GM19238 (cell line): ENCODE measurements at regions not wholly inside any gene's neighbourhood (a gene's known extent, or its start where the extent isn't known, plus 50 kb on each side); places are given as distances from the start of the nearest gene placed in this dataset.
"Not testable (repeated sequence)": the region's sequence is repeated elsewhere in the genome, so short reads cannot be mapped to it uniquely, and the experiment has no call there.

Experiments used
- DNase-seq: peaks from one replicate; pipeline ENCODE4 v3.0.0; 2011; ENCODE audit warnings: low spot score; ENCODE audit not compliant: insufficient read length

DNA sequence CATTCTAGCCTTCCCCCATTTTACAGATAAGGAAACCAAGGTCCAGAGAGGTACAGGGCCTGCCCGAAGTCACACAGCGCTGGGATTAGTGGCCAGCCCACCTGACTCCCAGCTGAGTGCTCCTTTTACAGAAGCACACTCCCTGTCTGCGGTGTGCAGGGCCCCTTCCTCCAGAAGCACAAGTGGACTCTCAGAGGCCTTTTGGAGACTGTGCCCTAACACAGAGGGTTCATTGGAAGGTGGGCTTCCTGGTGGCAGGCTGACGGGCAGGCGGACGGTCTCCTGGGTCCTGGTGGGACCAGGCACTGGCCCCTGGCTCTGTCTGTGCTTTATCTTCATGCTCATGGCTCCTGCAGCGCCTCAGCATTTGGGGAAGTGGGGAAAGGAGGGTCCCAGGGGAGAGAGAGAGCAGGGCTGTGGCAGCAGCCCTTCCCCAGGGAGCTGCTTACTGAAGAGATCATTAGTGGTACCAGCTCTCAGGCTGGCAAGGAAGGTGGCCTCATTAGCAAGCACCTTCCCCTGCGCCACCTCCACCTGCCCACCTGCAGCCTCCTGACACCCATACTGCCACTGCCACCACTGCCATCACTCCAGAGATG lies 83.1 kb upstream of the GOLGA6L4 start:
- DNase-seq = not testable (repeated sequence)

GRCh38 chr15:84153655-84154140 lies 81.9 kb upstream of the GOLGA6L4 start:
- not testable (repeated sequence) for DNase-seq

DNA sequence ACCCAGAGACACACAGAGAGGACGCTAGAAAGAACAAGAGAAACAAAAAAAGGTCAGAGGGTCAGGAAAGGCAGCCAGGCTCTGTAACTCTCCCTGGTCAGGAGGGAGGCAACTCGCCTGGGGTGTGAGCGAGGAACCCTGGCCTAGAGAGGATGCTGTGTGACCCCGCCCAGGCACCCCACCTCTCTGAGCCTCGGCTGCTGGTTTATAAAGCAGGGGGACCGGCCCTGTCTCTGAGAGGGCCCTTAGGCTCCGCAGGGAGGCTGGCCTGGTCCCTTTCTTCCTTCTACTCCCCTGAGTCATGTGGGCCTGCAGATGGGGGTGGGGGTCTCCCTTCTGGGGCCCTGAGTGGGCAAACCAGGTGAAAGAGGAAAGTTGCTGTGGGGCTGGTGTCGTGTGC lies 81.3 kb upstream of the GOLGA6L4 start:
- not testable (repeated sequence) for DNase-seq

- DNase-seq = not testable (repeated sequence)
Observed at GRCh38 chr15:84154787-84155186, 80.8 kb upstream of the GOLGA6L4 start.

DNA sequence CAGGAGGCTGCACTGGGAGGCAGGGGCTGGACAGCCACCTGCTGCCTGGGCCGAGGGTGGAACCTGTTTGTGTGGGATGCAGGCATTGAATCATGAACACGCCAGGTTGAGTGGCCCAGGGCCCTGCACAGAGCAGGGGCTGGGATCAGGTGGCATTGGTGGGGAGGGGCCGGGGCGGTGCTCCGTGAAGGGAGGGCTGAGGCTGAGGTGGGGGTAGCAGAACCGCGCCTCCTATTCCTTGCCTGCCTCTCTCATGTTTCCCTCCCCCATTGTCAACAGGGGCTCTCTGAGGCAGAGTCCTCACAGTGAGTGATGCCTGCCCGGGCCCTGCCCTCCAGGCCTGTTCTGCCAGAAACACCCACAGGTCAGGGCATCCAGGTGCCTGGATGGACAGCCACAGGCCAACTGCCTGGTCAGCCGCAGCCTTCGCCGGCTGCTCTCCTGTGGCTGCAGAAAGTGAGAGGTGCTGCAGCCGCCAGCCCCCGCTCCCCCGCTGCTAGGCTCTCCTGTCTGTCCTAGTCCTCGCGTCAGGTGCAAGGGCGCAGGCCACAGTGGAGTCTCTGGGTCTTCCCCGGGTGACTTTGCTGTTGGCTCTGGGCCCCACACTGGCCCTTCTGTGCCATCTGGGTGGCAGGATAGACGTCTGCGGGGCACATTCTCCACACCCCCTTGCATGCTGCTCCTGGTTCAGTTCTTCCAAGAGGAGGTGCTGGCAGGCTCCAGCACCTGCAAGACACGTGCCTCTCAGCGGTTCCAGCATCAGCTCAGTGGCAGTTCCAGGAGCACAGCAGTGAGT lies 79.6 kb upstream of the GOLGA6L4 start:
- not testable (repeated sequence) for DNase-seq

DNA sequence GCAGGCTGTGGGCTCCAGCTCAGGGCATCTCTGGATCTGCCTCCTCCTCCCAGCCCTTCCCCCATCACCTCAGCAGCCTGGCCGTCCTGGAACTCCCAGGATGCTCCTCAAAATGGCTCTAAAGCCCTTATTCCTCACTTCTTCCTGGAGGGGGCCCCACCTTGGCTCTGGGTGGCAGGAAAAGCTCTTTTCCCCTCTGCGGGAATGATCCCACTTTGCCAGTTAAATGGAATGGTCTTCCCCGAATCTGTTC lies 79.1 kb upstream of the GOLGA6L4 start:
- DNase-seq = not testable (repeated sequence)

DNA sequence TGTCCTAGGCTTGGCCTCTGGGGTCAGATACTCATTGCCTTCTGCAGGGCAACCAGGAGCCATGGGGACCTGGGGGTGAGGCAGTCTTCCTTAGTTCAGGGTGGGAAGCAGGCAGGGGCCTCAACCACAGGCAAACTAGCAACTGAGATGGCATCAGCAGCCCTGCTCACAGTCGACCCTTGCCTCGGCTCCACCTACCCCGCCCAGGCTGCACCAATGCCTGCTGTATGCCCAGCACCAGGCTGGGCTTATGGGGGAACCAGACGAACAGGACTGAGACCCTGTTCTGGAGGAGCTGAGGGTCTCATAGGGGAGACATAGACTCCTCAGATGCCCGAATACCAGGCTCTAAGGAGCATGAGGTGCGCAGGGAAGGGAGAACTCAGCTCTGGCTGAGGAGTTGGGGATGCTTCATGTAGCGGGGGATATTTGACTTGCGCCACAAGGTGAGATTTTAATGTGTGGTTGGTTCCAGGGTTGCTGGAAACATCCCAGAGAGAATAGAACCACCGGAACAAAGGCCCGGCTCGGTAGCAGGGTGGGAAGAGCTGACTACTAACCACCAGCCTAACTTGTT lies 78.4 kb upstream of the GOLGA6L4 start:
- not testable (repeated sequence) for DNase-seq

- DNase-seq = not testable (repeated sequence)
Observed at GRCh38 chr15:84157857-84158256, 77.7 kb upstream of the GOLGA6L4 start.

DNA sequence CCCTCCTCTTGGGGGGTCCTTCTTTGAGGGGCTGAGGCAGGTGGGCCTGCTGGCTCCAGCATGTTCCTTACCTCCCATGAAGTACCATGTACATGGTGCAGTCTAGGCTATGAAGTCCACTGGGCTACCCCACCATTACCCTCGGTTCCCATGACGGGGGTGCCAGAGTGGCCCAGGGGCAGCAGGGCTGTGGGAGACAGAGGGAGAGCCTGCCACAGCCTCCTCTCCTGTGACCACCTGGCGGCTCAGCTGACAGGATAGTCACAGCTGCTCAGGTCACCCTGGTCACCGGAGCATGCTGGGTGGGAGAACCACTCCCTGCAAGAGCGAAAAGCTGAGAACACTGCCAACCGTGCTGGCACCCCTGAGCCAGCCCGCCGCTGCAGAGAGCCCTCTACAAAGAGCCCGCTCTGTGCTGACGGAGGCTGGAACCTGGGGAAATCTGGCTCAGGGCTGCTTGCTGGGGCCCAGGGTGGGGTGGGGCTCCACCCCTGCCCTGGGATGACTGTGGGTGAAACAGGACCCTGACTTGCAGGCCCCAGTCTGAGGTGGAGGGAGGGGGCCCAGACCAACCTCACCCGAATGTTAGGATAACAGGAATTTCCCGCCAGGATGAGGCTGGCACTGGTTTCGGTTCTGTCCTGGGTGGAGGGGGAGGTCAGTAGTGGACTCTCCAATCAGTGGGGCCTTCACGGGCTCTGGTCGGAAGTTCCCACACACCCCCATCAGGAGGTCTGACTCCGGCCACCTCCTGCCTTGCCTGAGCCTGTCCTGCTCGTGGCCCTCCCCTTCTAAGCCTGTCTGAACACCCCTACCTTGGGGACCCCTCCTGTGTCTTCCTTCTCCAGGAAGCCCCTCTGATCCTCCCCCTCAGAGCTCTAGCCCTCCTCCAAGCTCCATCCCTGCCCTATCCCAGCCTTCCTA lies 76.0 kb upstream of the GOLGA6L4 start:
- not testable (repeated sequence) for DNase-seq

GRCh38 chr15:84164423-84165292 lies 70.9 kb upstream of the GOLGA6L4 start:
- not testable (repeated sequence) for DNase-seq

GRCh38 chr15:84170029-84170428 lies 65.5 kb upstream of the GOLGA6L4 start:
- not testable (repeated sequence) for DNase-seq

GRCh38 chr15:84173231-84173610 lies 62.4 kb upstream of the GOLGA6L4 start:
- not testable (repeated sequence) for DNase-seq
